Esophagus muscularis mucosa (tissue), 4 donors: ENCODE measurements at regions not wholly inside any gene's neighbourhood (a gene's known extent, or its start where the extent isn't known, plus 50 kb on each side); places are given as distances from the start of the nearest gene placed in this dataset.
"Not testable (repeated sequence)": the region's sequence is repeated elsewhere in the genome, so short reads cannot be mapped to it uniquely, and the experiment has no call there.

ENCODE experiments used
- DNase-seq: peaks from one replicate; pipeline ENCODE4 v3.0.0-alpha.2; 2017; ENCODE audit errors: extremely low spot score
- H3K27ac ChIP-seq, 4 donors: fragments of 200-600 bp; sonication (generic); replicated peaks in 1 of 4; 1 replicate in 3 of 4; 2 replicates in 1 of 4; pipeline ENCODE4 v1.5.1; 2016 to 2019; ENCODE audit warnings: mild to moderate bottlenecking in 1 of 4
- H3K27me3 ChIP-seq, 4 donors: fragments of 200-600 bp; sonication (generic); one replicate each; pipeline versions ENCODE4 v1.5.1 to v1.6.0; 2016 to 2019
- H3K36me3 ChIP-seq, 4 donors: fragments of 200-600 bp; sonication (generic); one replicate each; pipeline ENCODE4 v1.5.1; 2016 to 2019
- H3K4me1 ChIP-seq, 4 donors: fragments of 200-600 bp; sonication (generic); one replicate each; pipeline ENCODE4 v1.5.1; 2016 to 2019
- H3K4me3 ChIP-seq, 4 donors: fragments of 200-600 bp; sonication (generic); 1 replicate in 2 of 4; 2 replicates in 2 of 4; pipeline ENCODE4 v1.5.1; 2016 to 2019; ENCODE audit warnings: mild to moderate bottlenecking in 4 of 4, moderate library complexity in 1 of 4
- H3K9me3 ChIP-seq, 4 donors: fragments of 200-600 bp; sonication (generic); 1 replicate in 3 of 4; 2 replicates in 1 of 4; pipeline ENCODE4 v1.5.1; 2016 to 2019
- CTCF ChIP-seq, 3 experiments: fragments of 200-600 bp in 2 of 3; fragments of 450-650 bp in 1 of 3; sonication (generic) in 2 of 3; IDR thresholded peaks; one replicate each; pipeline ENCODE4 v1.5.1; 2017 to 2019; ENCODE audit warnings: antibody characterized with exemption in 3 of 3, mild to moderate bottlenecking in 2 of 3, moderate library complexity in 1 of 3
- EP300 ChIP-seq: sonication (generic); formaldehyde crosslinking; IDR thresholded peaks from one replicate; pipeline ENCODE4 v1.6.1; 2017; ENCODE audit warnings: antibody characterized with exemption
- POLR2A ChIP-seq: fragments of 450-650 bp; IDR thresholded peaks from one replicate; pipeline ENCODE4 v1.6.1; 2017; ENCODE audit warnings: antibody characterized with exemption, moderate library complexity, mild to moderate bottlenecking, low read depth
- POLR2AphosphoS5 ChIP-seq, 2 donors: sonication (generic); formaldehyde crosslinking; IDR thresholded peaks; one replicate each; pipeline ENCODE4 v1.6.1; 2017; ENCODE audit warnings: antibody characterized with exemption in 2 of 2
- WGBS: methylation state at CpG from one replicate; pipeline ENCODE4 v1.1.5; 2018; 5-methylcytosine and 5-hydroxymethylcytosine counted together
- intact Hi-C: fragments of 100-400 bp; cut with DNase I; formaldehyde crosslinking; loops from one replicate; pipeline ENCODE4 v1.15.1; 2023

- DNase-seq = peak; percentile 93
- whole genome bisulfite sequencing = 1% methylated on average over 18 of the region's 65 CpGs
- no peaks in the 10 kb centered on the region for H3K27me3 ChIP-seq
- H3K4me1 ChIP-seq = peaks cover 8 to 22% (median 19%) of the 10 kb centered on the region in 4 donors
- no peaks in the 10 kb centered on the region for H3K36me3 ChIP-seq
- H3K9me3 ChIP-seq = no peaks in the 10 kb centered on the region
- TF ChIP-seq POLR2A (no peak), POLR2AphosphoS5 (IDR thresholded peaks at IDR 0.05) (peak; percentile 85), CTCF (IDR thresholded peaks at IDR 0.05) (peak in 2 of 3 experiments; percentile 11 to 29)
- H3K4me3 ChIP-seq = peak overlapping the region; percentile 62 to 76 (median 71)
- intact Hi-C loops = loop anchor here (2.0 kb wide), 1 partner anchor 98 kb away; no protein-coding TSS in a partner anchor
- H3K27ac ChIP-seq = peak overlapping the region; percentile 87 to 92 (median 90)
These were observed 100.0 kb upstream of the IGF1R start for GRCh38 chr15:98548139-98548971.

GRCh38 chr15:98549003-98549402 is 99.3 kb upstream of the IGF1R start:
- Histone ChIP-seq H3K27me3 (no peaks in the 10 kb centered on the region), H3K4me3 (peak overlapping the region; percentile 62 to 76 (median 71)), H3K36me3 (no peaks in the 10 kb centered on the region), H3K4me1 (peaks cover 8 to 22% (median 19%) of the 10 kb centered on the region in 4 donors), H3K9me3 (no peaks in the 10 kb centered on the region), H3K27ac (peak overlapping the region; percentile 87 to 92 (median 90))
- no peak for DNase-seq
- no peak for TF ChIP-seq POLR2A
- TF ChIP-seq CTCF (IDR thresholded peaks at IDR 0.05) = no peak
- no peak for TF ChIP-seq EP300
- TF ChIP-seq POLR2AphosphoS5 (IDR thresholded peaks at IDR 0.05) = no peak
- 56% methylated on average over 11 of the region's 11 CpGs for WGBS
- intact Hi-C loops = loop anchor here (2.0 kb wide), 1 partner anchor 98 kb away; no protein-coding TSS in a partner anchor

DNA sequence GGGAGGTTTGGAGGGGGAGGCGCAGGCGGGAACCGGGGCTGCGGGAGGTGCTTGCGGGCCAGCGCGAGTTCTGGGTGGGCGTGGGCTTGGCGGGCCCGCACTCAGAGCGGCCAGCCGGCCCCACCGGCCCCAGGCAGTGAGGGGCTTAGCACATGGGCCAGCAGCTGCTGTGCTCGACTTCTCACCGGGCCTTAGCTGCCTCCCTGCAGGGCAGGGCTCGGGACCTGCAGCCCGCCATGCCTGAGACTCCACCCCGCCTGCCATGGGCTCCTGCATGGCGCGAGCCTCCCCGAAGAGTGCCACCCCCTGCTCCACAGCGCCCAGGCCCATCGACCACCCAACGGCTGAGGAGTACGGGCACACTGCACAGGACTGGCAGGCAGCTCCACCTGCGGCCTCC is 98.6 kb upstream of the IGF1R start:
- Histone ChIP-seq H3K4me1 (peaks cover 8 to 22% (median 19%) of the 10 kb centered on the region in 4 donors), H3K36me3 (no peaks in the 10 kb centered on the region), H3K4me3 (no peak overlapping the region), H3K27me3 (no peaks in the 10 kb centered on the region), H3K9me3 (no peaks in the 10 kb centered on the region), H3K27ac (no peak overlapping the region)
- intact Hi-C loops = loop anchor here (2.0 kb wide), 1 partner anchor 97 kb away; no protein-coding TSS in a partner anchor
- no peak for DNase-seq
- no peak for TF ChIP-seq POLR2A
- no peak for TF ChIP-seq POLR2AphosphoS5 (IDR thresholded peaks at IDR 0.05)
- TF ChIP-seq EP300 = no peak
- TF ChIP-seq CTCF (IDR thresholded peaks at IDR 0.05) = no peak
- 97% methylated on average over 5 of the region's 26 CpGs for WGBS

GRCh38 chr15:98550363-98550762 is 98.0 kb upstream of the IGF1R start:
- H3K9me3 ChIP-seq, intact Hi-C loops, H3K4me3 ChIP-seq, H3K27ac ChIP-seq, DNase-seq, H3K36me3 ChIP-seq, H3K27me3 ChIP-seq: not testable (repeated sequence)
- H3K4me1 ChIP-seq = peaks cover 8 to 22% (median 19%) of the 10 kb centered on the region in 4 donors
- 90% methylated on average over 6 of the region's 7 CpGs for WGBS

DNA sequence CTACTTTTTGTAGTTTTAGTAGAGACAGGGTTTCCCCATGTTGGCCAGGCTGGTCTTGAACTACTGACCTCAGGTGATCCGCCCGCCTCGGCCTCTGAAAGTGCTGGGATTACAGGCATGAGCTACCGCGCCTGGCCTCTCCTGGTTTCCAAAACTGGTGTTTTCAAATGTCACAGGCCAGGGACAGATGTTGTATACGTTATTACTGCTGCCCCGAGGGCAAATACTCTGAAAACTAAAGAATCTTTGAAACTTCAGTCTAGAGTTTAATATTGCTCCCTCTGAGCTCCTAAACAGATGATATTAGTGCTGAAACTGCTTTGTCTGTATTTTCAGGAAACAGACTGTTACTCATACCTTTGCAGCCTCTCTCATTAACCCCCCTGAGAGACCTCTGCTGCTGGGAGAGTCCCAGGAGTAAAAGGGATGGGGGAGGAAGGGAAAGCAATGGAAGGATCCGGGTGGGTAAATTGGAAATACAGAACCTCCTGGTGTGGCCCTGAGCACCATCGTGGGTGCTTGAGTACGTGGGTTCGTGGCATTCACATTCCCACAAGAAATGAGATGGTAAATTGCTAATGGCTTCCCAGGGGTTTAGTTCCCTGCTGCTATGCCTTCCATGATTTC is 96.3 kb upstream of the IGF1R start:
- TF ChIP-seq POLR2AphosphoS5 (IDR thresholded peaks at IDR 0.05) (no peak), CTCF (IDR thresholded peaks at IDR 0.05) (no peak), EP300 (no peak), POLR2A (no peak)
- Histone ChIP-seq H3K9me3 (no peaks in the 10 kb centered on the region), H3K4me1 (peaks cover 8 to 21% (median 18%) of the 10 kb centered on the region in 4 donors), H3K27me3 (no peaks in the 10 kb centered on the region), H3K27ac (no peak overlapping the region), H3K36me3 (no peaks in the 10 kb centered on the region), H3K4me3 (no peak overlapping the region)
- DNase-seq = no peak
- WGBS = 83% methylated on average over 11 of the region's 11 CpGs
- intact Hi-C loops = no loop called here
